ENCODE measurements at regions not wholly inside any gene's neighbourhood (a gene's known extent, or its start where the extent isn't known, plus 50 kb on each side); places are given as distances from the start of the nearest gene placed in this dataset.

- peak; percentile 66 for DNase-seq (ENCODE audit: low spot score)
These were observed 70.5 kb downstream of the FAM217A start for GRCh38 chr6:4008324-4009047.

GRCh38 chr6:4009486-4009885 is 69.5 kb downstream of the FAM217A start:
- no peak for DNase-seq (ENCODE audit: low spot score)

GRCh38 chr6:4010048-4010447 is 68.9 kb downstream of the FAM217A start:
- no peak for DNase-seq (ENCODE audit: low spot score)

GRCh38 chr6:4010689-4011090 is 68.2 kb downstream of the FAM217A start:
- DNase-seq (ENCODE audit: low spot score): peak; percentile 25

GRCh38 chr6:4012826-4013225 is 66.1 kb downstream of the FAM217A start:
- no peak for DNase-seq (ENCODE audit: low spot score)

- DNase-seq (ENCODE audit: low spot score): no peak
These were observed 61.7 kb downstream of the FAM217A start for GRCh38 chr6:4017058-4017739.

- DNase-seq (ENCODE audit: low spot score): peak; percentile 38
These were observed 61.1 kb downstream of the FAM217A start for GRCh38 chr6:4017834-4018170.

- DNase-seq (ENCODE audit: low spot score): peak; percentile 95
These were observed 60.6 kb downstream of the FAM217A start for GRCh38 chr6:4018171-4018923.
